ENCODE measurements at regions not wholly inside any gene's neighbourhood (a gene's known extent, or its start where the extent isn't known, plus 50 kb on each side); places are given as distances from the start of the nearest gene placed in this dataset.

GRCh38 chr10:130806426-130806825, 505.1 kb downstream of the TCERG1L start:
- H3K27ac ChIP-seq (ENCODE audit: control insufficient read depth, insufficient read depth, low read length), result no peak overlapping the region
- peaks cover 7% of the 10 kb centered on the region for H3K9me3 ChIP-seq (ENCODE audit: control insufficient read depth, low read depth, low read length)
- H3K36me3 ChIP-seq (ENCODE audit: control insufficient read depth in 2 of 2, extremely low read depth in 1 of 2, insufficient read depth in 2 of 2, low read length in 2 of 2), result no peaks in the 10 kb centered on the region
- H3K4me2 ChIP-seq (ENCODE audit: control insufficient read depth, extremely low read depth, insufficient read depth, low read depth, low read length), result no peak overlapping the region
- no peak overlapping the region for H3K9ac ChIP-seq (ENCODE audit: control insufficient read depth, extremely low read depth, insufficient read depth, low read length)
- H3K9me1 ChIP-seq (ENCODE audit: control insufficient read depth, extremely low read depth, insufficient read depth, low read length), result no peaks in the 10 kb centered on the region
- H2AFZ ChIP-seq (ENCODE audit: control insufficient read depth, low read length), result no peak overlapping the region
- TF ChIP-seq, protein P1, sequence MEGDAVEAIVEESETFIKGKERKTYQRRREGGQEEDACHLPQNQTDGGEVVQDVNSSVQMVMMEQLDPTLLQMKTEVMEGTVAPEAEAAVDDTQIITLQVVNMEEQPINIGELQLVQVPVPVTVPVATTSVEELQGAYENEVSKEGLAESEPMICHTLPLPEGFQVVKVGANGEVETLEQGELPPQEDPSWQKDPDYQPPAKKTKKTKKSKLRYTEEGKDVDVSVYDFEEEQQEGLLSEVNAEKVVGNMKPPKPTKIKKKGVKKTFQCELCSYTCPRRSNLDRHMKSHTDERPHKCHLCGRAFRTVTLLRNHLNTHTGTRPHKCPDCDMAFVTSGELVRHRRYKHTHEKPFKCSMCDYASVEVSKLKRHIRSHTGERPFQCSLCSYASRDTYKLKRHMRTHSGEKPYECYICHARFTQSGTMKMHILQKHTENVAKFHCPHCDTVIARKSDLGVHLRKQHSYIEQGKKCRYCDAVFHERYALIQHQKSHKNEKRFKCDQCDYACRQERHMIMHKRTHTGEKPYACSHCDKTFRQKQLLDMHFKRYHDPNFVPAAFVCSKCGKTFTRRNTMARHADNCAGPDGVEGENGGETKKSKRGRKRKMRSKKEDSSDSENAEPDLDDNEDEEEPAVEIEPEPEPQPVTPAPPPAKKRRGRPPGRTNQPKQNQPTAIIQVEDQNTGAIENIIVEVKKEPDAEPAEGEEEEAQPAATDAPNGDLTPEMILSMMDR (optimal IDR thresholded peaks at IDR 0.05 in 1 of 3, IDR thresholded peaks at IDR 0.05 in 1 of 3, conservative IDR thresholded peaks at IDR 0.05 in 1 of 3; ENCODE audit: extremely low read depth in 1 of 3, insufficient read depth in 2 of 3, low read length in 3 of 3), result no peak
- no peak for TF ChIP-seq EZH2 (IDR thresholded peaks at IDR 0.05; ENCODE audit: low read length)
- H3K79me2 ChIP-seq (ENCODE audit: control insufficient read depth, insufficient read depth, low read length), result no peaks in the 10 kb centered on the region
- FAIRE-seq, result no peak
- H3K27me3 ChIP-seq (ENCODE audit: control insufficient read depth, extremely low read depth, insufficient read depth, low read length), result no peaks in the 10 kb centered on the region
- no peaks in the 10 kb centered on the region for H4K20me1 ChIP-seq (ENCODE audit: control insufficient read depth, extremely low read depth, insufficient read depth, low read length)
- dilution Hi-C loops (cut with MboI; ENCODE audit: extremely low pct_ligation_motif_present, low sequenced_read_pairs), result no loop called here
- H3K4me1 ChIP-seq (ENCODE audit: control insufficient read depth, extremely low read depth, insufficient read depth, low read length), result no peaks in the 10 kb centered on the region
- no peak overlapping the region for H3K4me3 ChIP-seq (ENCODE audit: control insufficient read depth in 2 of 3, extremely low read depth in 1 of 3, insufficient read depth in 2 of 3, low read depth in 1 of 3, low read length in 3 of 3)
- DNase-seq (ENCODE audit: low read depth, low spot score), result no peak

DNA sequence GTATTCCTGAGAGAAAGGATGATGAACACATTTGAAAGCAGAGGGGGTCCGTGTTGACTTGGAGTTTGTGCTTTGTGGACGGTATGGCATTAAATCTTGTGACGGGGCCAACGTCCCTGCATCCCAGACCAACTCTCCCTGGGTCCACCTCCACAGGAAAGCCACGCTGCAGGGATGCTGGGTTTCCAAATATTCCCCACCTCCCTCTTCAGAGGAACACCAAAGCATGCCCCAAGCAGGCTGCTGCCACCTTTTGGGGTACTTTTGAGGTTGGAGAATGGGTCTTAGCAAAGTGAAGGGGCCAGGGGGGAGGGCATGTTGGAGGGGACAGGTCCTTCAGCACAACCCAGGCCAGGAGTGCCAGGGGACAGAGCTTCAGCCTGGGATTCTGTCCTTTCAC, 504.4 kb downstream of the TCERG1L start:
- no peaks in the 10 kb centered on the region for H3K79me2 ChIP-seq (ENCODE audit: control insufficient read depth, insufficient read depth, low read length)
- H3K9me1 ChIP-seq (ENCODE audit: control insufficient read depth, extremely low read depth, insufficient read depth, low read length), result no peaks in the 10 kb centered on the region
- H3K27ac ChIP-seq (ENCODE audit: control insufficient read depth, insufficient read depth, low read length), result no peak overlapping the region
- no peak for DNase-seq (ENCODE audit: low read depth, low spot score)
- H3K9me3 ChIP-seq (ENCODE audit: control insufficient read depth, low read depth, low read length), result peaks cover 7% of the 10 kb centered on the region
- H4K20me1 ChIP-seq (ENCODE audit: control insufficient read depth, extremely low read depth, insufficient read depth, low read length), result no peaks in the 10 kb centered on the region
- no peak overlapping the region for H2AFZ ChIP-seq (ENCODE audit: control insufficient read depth, low read length)
- H3K4me1 ChIP-seq (ENCODE audit: control insufficient read depth, extremely low read depth, insufficient read depth, low read length), result no peaks in the 10 kb centered on the region
- H3K27me3 ChIP-seq (ENCODE audit: control insufficient read depth, extremely low read depth, insufficient read depth, low read length), result no peaks in the 10 kb centered on the region
- no peaks in the 10 kb centered on the region for H3K36me3 ChIP-seq (ENCODE audit: control insufficient read depth in 2 of 2, extremely low read depth in 1 of 2, insufficient read depth in 2 of 2, low read length in 2 of 2)
- no peak overlapping the region for H3K4me2 ChIP-seq (ENCODE audit: control insufficient read depth, extremely low read depth, insufficient read depth, low read depth, low read length)
- no peak for FAIRE-seq
- no peak for TF ChIP-seq EZH2 (IDR thresholded peaks at IDR 0.05; ENCODE audit: low read length)
- TF ChIP-seq, protein P1 (optimal IDR thresholded peaks at IDR 0.05 in 1 of 3, IDR thresholded peaks at IDR 0.05 in 1 of 3, conservative IDR thresholded peaks at IDR 0.05 in 1 of 3; ENCODE audit: extremely low read depth in 1 of 3, insufficient read depth in 2 of 3, low read length in 3 of 3), result no peak
- H3K4me3 ChIP-seq (ENCODE audit: control insufficient read depth in 2 of 3, extremely low read depth in 1 of 3, insufficient read depth in 2 of 3, low read depth in 1 of 3, low read length in 3 of 3), result no peak overlapping the region
- dilution Hi-C loops (cut with MboI; ENCODE audit: extremely low pct_ligation_motif_present, low sequenced_read_pairs), result no loop called here
- no peak overlapping the region for H3K9ac ChIP-seq (ENCODE audit: control insufficient read depth, extremely low read depth, insufficient read depth, low read length)
